Eye (tissue), 1 donor: ENCODE measurements at regions not wholly inside any gene's neighbourhood (a gene's known extent, or its start where the extent isn't known, plus 50 kb on each side); places are given as distances from the start of the nearest gene placed in this dataset.

Experiments
- DNase-seq: peaks from one replicate; pipeline ENCODE4 v3.0.0-alpha.2; 2015

- DNase-seq: no peak
These were observed 776.1 kb downstream of the BRD1 start for GRCh38 chr22:49051491-49052022.

- DNase-seq: no peak
These were observed 778.0 kb downstream of the BRD1 start for GRCh38 chr22:49049691-49050090.

- no peak for DNase-seq
These were observed 779.1 kb downstream of the BRD1 start for GRCh38 chr22:49048591-49048990.

GRCh38 chr22:49047447-49047846 lies 780.2 kb downstream of the BRD1 start:
- DNase-seq: no peak

DNA sequence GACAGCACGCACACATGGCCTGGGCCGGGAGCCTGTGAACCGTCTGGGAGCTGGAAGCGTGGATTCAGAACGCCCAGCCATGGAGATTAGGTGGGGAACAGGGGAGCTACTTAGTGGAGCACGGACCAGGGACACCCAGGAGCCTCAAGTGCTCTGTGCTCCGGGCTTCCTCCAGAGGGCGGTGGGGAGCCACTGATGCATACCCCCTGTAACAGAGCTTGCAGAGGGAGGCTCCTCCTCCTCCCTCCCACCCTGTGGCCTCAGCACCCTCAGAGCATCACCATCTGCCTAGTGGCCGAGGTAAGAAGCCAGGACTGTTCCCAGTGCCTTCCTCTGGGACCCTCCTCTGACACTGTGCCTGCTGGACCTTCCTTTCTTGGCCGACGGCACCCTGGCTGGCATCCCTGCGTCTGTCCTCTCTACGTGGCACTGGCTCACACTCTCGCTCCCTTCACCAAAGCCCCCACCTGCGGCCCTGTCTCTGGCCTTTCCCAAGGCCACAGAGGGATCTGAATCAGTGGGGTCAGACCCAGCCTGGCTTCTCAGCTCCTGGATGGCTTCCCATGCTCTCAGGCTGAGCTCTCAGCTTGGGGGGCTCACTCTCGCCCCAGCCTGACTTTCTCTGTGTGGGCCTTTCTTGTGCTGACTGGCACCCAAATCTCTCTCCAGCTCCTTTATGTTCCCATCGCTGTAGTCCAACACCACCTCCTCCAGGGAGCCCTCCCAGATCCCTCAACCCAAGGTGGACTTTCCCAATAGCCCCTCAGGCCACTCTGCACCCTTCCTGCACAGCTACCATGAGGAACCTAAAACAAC lies 780.9 kb downstream of the BRD1 start:
- DNase-seq: peak; percentile 88

GRCh38 chr22:49046000-49046545 lies 781.6 kb downstream of the BRD1 start:
- no peak for DNase-seq

DNA sequence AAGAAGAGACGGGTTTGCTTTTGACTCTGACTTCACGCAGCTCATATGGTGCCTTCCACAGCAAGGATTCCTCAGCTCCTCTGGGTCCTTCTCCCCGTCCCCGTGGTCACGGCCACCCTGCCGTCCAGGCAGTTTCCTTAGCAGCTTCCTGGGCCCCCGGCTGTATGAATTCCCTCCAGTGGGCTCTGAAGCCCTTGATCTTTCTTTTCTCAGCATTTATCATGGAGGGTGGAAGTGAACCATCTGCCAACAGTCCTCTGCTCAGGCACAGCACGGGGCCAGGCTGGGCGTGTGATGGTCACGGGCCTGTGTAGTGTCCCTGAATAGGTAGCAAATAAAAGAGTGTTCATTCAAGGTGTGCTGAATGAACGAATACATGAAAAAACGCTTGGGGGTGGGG lies 782.4 kb downstream of the BRD1 start:
- DNase-seq: no peak

DNA sequence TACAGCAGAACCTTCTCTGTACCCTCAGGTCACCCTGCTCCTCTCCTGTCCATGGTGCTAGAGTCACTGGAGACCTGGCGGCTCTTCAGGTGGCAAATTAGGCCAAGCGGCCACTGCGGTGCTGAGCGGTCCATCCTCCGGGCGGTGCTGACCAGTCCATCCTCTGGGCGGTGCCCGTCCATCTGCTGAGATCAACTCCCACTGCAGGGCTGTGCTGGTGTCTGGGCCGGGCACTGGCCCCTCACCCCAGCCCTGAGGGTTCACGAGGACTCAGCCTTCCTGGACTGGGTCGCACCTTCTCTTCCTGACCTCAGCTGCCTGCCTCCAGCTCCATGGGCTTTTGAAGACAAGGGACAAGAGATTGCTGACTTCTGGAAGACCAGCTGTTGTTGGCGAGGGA lies 782.9 kb downstream of the BRD1 start:
- no peak for DNase-seq

DNA sequence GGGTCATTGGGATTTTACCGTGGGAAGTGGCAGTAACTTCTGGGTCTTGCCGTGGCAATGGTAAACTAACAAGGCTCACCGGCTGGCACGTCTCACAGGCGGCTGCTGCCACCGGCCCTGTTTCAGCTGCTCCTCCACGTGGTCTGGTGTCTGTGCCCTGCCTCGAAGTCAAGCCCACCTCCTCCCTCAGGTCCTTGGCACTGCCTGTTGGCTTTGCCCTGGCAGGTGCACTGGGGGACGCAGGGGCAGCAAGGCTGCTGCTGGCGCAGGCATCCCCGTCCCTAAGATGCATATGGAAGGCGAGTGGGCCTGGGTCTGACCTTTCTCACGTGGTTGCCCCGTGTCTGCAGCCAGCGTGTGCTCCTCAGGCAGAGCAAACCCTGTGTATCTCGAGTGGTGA lies 783.6 kb downstream of the BRD1 start:
- no peak for DNase-seq

GRCh38 chr22:49042877-49043859 lies 784.5 kb downstream of the BRD1 start:
- no peak for DNase-seq

DNA sequence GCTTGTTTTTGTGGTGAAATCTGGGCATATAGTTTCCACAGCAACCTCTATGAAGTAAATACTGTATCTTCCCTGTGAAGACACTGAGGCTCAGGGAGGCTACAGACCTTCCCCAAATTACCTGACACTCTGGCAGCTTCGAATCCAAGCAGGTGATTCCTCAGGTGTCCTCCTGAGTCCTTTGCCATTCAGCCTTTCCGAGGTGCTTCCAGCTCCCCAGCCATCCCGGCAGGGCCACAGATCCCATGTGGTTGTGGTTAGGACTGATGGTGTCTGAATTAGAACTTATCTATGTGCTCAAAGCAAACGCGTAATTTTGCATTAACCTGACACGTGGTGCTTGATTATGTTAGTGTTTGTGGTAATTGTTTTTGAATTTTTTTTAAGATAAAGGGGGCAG lies 785.6 kb downstream of the BRD1 start:
- no peak for DNase-seq

GRCh38 chr22:49040754-49041467 lies 786.8 kb downstream of the BRD1 start:
- no peak for DNase-seq

DNA sequence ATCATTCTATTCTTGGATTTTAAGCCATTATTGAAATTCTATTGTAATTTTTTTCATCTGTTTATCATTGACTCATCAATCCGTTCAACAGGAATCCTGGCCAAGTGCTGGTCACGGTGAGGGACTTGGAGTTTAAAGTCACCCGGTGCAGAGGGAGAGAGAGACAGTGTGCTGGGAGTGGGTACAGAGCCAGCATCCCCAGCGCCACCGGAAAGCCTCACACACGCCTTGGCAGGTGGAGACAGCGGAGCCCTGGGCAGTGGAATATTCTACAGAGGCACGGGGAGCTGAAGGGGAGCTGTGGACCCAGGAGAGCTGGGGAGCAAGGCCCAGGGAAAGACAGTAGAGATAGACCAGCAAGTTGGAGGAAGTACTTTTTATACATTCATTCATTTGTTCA lies 787.6 kb downstream of the BRD1 start:
- DNase-seq: no peak

- DNase-seq: no peak
These were observed 788.0 kb downstream of the BRD1 start for GRCh38 chr22:49039625-49040024.

- DNase-seq: no peak
These were observed 789.9 kb downstream of the BRD1 start for GRCh38 chr22:49037701-49038245.

DNA sequence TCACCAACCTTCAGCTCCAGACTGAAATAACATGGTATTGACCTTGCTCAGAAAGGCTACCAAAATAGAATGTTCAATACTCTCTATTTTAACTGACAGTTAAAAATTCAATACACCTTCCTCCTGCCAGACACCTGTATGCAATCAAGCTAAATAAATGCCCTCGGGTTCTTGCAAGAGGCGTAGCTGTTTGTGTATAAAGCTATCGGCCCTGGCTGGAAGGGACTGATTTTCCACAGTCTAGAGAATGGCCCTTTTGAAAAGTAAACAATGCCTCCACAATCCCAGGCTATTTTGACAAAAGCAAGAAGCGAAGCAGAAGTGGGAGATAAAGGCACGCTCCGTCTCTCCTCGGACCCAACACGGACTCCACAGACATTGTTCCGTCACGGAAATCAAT lies 791.2 kb downstream of the BRD1 start:
- DNase-seq: no peak

DNA sequence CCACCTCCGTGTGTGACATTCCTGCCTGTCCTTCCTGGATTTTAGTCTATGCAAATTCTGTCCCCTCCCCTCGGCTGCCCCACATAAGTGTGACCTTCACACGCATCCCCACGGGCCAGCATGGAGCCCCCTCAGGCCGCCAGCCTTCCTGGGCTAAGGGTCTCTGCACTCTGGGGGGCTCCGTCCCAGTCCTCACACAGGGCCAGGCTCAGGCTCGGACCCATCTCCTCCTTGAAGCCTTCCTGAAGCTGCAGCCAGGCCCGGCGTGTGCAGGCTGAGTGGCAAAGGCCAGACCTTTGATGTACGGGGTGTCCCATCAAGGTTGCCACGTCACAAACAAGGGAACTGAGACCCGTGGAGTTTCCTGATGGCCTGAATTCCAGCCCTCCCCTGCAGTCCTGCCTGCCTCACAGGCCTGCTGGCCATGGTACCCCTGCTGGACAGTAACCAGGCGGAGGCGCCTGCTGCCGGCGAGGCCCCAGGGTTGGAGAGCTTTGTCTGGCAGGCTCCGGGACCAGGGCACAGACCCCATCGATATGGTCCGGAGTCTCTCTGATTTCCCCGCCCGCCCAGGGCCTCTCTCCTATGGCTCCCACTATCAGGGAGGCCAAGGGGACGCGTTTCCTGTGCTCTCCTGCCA lies 791.7 kb downstream of the BRD1 start:
- no peak for DNase-seq

DNA sequence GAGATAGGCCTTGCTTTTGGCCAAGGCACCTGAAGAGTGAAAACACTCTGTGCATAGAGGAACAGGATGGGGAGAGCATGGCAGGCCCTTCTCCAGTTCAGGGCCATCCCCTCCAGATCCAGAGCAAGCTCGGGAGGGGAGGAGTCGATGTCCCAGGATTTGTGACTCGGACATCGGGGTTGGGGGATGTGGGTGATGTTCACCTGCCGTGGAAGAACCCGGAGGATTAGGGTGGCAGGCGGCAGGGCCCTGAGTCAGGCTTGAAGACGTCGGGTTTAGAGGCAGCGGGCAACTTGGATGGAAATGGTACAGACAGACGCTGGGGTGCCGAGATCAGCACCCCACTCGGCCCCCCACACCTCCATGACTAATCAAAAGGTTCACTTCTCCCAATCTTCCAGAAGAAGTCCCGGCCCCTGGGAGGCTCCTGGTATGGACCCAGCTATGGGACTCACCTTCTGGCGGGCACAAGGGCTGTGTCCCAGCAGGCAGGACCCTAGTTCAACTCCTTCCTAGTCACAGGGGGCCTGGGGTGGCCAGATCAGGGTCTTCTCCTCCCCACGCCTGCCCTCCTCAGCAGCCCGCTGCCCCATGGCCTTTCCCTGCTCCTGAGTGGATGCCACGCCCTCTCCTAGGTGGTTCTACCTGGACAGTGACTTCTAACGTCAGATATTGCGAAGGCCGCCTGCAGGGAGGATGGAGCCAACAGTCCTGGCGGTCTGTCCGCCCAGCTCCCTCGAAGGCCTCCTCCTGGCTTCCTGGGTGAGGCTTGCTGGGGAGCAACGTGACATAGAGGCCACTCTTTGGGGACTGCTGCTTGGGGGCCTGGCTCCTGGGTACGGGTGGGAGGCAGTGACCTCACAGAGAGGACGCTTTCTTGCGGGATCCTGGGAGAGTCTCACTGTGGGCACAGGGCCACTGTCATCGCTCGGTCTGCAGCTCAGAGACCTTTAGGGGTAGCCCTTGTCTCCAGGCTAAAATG lies 792.5 kb downstream of the BRD1 start:
- DNase-seq: no peak

GRCh38 chr22:49033616-49034015 lies 794.1 kb downstream of the BRD1 start:
- no peak for DNase-seq

GRCh38 chr22:49032821-49033220 lies 794.9 kb downstream of the BRD1 start:
- no peak for DNase-seq
